GM19043 (cell line): ENCODE measurements at regions not wholly inside any gene's neighbourhood (a gene's known extent, or its start where the extent isn't known, plus 50 kb on each side); places are given as distances from the start of the nearest gene placed in this dataset.
"Not testable (repeated sequence)": the region's sequence is repeated elsewhere in the genome, so short reads cannot be mapped to it uniquely, and the experiment has no call there.

Source experiments
- ATAC-seq: cut with Tn5 transposase; IDR thresholded peaks from one replicate; pipeline ENCODE4 v1.9.1; 2021; ENCODE audit warnings: low read depth; ENCODE audit not compliant: unreplicated experiment

DNA sequence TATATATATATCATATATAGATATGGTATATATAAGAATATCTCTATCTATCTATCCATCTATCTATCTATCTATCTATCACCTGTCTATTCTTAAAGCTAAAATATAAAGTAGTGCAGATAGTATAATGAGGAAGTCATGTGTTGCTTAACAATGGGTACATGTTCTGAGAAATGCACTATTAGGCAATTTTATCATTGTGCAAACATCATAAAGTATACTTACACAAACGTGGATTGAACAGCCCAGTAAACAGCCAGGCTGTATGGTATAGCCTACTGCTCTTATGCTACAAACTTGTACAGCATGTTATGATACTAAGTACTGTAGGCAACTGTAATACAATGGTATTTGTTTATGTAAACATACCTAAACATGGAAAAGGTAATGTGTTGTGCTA is 621.0 kb upstream of the NCAM2 start:
- ATAC-seq = no peak

GRCh38 chr21:20388400-20388799 is 609.8 kb upstream of the NCAM2 start:
- ATAC-seq = no peak

DNA sequence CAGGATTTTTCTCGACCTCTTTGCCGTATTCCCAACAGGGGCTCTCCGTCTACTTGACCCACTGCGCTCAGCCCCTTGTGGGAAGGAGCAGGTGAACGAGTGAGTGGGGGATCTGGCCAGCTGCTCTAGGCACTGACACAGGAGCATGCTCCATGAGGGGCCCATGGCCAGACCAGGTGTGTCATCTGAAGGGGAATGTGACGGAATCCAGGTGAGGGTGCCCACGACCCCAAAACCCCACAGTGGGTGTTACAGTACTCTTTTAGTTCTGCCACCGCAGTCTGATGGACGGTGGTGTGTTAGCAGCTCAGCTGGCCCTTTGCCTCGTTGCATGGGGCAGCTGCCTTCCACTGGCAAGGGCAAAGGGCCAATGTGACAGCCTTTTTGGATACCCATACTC is 601.4 kb upstream of the NCAM2 start:
- no peak for ATAC-seq

GRCh38 chr21:20404915-20405314 is 593.3 kb upstream of the NCAM2 start:
- ATAC-seq = no peak

DNA sequence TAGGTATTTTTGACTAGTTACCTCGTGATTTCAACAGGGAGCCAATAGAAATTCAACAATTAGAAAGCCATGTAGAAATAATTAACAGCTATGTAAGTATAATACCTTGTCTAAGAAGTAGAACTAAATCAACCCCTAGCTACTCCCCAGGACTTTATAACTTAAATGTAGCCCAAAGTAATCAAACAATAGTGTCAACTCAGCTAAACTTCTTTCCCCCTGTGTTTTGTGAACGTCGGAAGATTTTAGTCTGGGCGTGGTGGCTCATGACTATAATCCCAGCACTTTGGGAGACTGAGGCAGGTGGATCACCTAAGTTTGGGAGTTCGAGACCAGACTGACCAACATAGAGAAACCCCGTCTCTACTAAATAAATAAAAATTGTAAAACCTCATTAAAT is 579.9 kb upstream of the NCAM2 start:
- no peak for ATAC-seq

DNA sequence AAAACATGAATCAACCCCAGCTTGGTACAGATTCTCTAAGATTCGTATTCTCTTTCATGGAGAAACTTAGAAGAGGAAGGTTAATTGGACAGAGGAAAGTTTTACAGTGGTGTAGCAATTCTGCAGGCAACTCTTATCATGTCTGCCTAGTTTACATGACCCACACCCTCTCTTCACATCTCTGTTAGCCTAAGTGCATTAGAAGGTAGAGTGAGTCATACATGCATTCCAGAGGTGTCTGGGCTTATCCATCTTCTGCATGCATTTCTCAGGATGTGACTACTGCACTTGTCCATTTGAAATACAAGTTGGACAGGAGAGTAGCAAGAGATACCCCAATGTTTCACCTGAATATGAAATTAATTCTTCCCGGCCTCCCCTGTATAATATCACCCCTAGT is 578.4 kb upstream of the NCAM2 start:
- ATAC-seq = no peak

GRCh38 chr21:20424943-20425342 is 573.3 kb upstream of the NCAM2 start:
- ATAC-seq = no peak

DNA sequence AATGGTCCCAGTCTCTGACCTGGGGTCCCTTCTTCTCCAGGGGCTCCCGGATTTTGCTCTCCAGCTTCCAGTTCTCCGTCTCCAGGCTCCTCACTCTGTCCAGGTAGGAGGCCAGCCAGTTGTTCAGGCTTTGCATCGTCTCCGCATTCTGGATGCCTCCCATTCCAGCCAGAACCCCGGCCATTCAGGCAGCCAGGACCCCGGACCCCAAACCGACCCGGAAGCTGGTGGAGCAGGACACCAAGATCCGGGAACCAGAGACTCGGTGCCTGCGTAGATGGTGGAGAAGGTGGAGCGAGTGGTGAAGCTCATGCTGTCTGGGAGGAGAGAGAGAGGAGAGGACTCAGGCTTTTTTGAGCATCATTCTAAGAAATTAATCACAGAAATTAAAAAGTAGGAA is 572.4 kb upstream of the NCAM2 start:
- ATAC-seq = no peak

GRCh38 chr21:20440338-20440737 is 557.9 kb upstream of the NCAM2 start:
- ATAC-seq = no peak

DNA sequence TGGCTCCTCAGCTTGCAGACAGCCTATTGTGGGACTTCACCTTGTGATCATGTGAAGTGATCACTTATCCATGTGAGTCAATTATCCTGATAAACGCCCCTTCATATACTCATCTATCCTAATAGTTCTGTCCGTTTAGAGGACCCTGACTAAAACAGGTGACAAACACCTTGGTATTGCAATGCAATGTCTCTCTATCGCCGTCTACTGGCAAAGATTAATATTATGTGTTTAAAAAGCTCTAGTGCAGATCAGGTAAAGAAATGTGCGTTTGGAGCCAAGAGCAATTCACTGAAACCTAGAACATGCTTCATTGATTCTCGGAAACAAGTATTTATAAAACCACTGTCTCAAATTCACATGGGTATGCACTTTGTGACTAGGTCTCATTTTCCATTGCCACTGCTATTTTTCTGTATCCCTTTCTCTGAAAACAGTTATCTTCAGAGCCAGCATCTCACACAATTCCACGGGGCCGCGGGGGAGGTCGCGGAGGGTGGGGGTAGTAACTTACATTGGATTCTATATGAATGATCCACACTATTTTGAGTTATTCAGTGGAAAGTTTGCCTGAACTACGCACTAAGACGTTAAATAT is 554.6 kb upstream of the NCAM2 start:
- ATAC-seq = no peak

GRCh38 chr21:20445971-20446370 is 552.2 kb upstream of the NCAM2 start:
- ATAC-seq = no peak

- ATAC-seq = no peak
Observed at GRCh38 chr21:20451046-20451445, 547.2 kb upstream of the NCAM2 start.

GRCh38 chr21:20452935-20453334 is 545.3 kb upstream of the NCAM2 start:
- no peak for ATAC-seq

- ATAC-seq = no peak
Observed at GRCh38 chr21:20459838-20460237, 538.4 kb upstream of the NCAM2 start.

GRCh38 chr21:20463362-20463761 is 534.8 kb upstream of the NCAM2 start:
- no peak for ATAC-seq

- ATAC-seq = no peak
Observed at GRCh38 chr21:20469361-20469760, 528.8 kb upstream of the NCAM2 start.

- ATAC-seq = no peak
Observed at GRCh38 chr21:20486303-20486702, 511.9 kb upstream of the NCAM2 start.

DNA sequence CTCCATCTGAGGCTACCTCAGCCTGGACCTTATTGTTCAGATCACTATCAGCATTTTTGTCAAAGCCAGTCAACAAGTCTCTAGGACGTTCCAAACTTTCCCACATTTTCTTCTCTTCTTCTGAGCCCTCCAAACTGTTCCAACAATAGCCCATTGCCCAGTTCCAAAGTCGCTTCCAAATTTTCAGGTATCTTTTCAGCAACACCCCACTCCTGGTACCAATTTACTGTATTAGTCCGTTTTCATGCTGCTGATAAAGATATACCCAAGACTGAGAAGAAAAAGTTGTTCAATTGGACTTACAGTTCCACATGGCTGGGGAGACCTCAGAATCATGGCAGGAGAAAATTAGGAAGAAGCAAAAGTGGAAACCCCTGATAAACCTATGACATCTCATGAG is 495.3 kb upstream of the NCAM2 start:
- ATAC-seq = not testable (repeated sequence)

DNA sequence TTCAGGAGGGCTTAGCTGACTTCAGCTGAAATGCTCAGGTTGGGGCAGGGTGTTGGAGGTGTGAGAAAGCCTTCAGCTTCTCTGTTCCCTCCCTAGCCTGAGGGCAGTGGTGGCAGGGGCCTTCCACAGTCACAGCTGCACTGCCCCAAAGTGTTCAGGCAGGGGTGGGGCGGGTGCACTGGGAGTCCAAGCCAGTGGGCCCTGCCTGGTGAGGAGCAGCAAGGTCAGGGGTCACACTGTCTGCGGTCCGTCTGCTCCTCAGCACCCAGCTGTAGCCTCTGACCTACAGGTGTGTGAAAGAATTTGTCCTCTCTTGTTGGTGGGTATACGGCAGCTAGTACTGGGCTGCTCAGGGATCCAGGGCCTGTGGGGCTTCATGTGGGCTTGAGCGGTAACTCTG is 490.4 kb upstream of the NCAM2 start:
- ATAC-seq = no peak

GRCh38 chr21:20511216-20511880 is 486.9 kb upstream of the NCAM2 start:
- no peak for ATAC-seq

- ATAC-seq = no peak
Observed at GRCh38 chr21:20515446-20515845, 482.8 kb upstream of the NCAM2 start.

DNA sequence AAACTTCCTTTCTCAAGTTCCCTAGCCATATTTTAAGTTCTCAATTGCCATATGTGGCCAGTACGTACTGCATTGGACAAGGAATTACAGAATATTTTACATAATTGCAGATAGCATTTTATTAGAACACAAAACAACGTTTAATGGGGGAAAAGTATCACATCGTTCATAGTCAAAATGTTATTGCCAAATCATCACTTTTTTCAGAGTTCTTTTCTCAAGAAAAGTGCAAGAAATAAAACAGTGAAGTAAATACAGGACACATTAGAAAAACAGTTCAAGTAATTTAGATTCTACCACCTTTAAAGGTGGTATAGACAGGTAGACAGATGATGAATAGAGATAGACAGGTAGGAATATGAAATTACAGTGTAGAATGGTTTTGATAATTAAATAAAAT is 479.1 kb upstream of the NCAM2 start:
- ATAC-seq = no peak

GRCh38 chr21:20522611-20523010 is 475.6 kb upstream of the NCAM2 start:
- no peak for ATAC-seq
